IMR-90 (cell line): ENCODE measurements at regions not wholly inside any gene's neighbourhood (a gene's known extent, or its start where the extent isn't known, plus 50 kb on each side); places are given as distances from the start of the nearest gene placed in this dataset.

ENCODE experiments used
- BHLHE40 ChIP-seq: fragments of 150-350 bp; IDR thresholded peaks from 2 replicates; pipeline ENCODE4 v1.6.1; 2016; ENCODE audit warnings: mild to moderate bottlenecking, low read depth, low read length
- CEBPB ChIP-seq: IDR thresholded peaks from 2 replicates; pipeline ENCODE4 v1.6.1; 2012; ENCODE audit warnings: low read depth, low read length, improper control_type of control experiment
- CTCF ChIP-seq: conservative IDR thresholded peaks from 2 replicates; pipeline ENCODE4 v1.5.1; 2012; ENCODE audit warnings: mild to moderate bottlenecking, low read depth, low read length, improper control_type of control experiment
- MAZ ChIP-seq: IDR thresholded peaks from 2 replicates; pipeline ENCODE4 v1.6.1; 2012; ENCODE audit warnings: low read depth, mild to moderate bottlenecking, low read length, improper control_type of control experiment, moderate library complexity, borderline replicate concordance
- MXI1 ChIP-seq: IDR thresholded peaks from 2 replicates; pipeline ENCODE4 v1.6.1; 2012; ENCODE audit warnings: low read depth, mild to moderate bottlenecking, low read length, moderate library complexity, borderline replicate concordance
- POLR2A ChIP-seq: IDR thresholded peaks from 2 replicates; pipeline ENCODE4 v1.6.1; 2012; ENCODE audit warnings: mild to moderate bottlenecking, low read depth, low read length
- RAD21 ChIP-seq: IDR thresholded peaks from 2 replicates; pipeline ENCODE4 v1.6.1; 2012; ENCODE audit warnings: low read length, improper control_type of control experiment
- RCOR1 ChIP-seq: IDR thresholded peaks from 2 replicates; pipeline ENCODE4 v1.6.1; 2012; ENCODE audit warnings: mild to moderate bottlenecking, low read length, improper control_type of control experiment; ENCODE audit not compliant: insufficient replicate concordance
- SMC3 ChIP-seq: fragments of 150-350 bp; IDR thresholded peaks from 2 replicates; pipeline ENCODE4 v1.6.1; 2016; ENCODE audit warnings: low read depth, mild to moderate bottlenecking, antibody characterized with exemption, low read length, moderate library complexity
- TF ChIP-seq, protein P1 (sequence below): fragments of 150-350 bp; IDR thresholded peaks from 2 replicates; pipeline ENCODE4 v1.6.1; 2017; ENCODE audit warnings: mild to moderate bottlenecking, antibody characterized with exemption, low read length, low read depth

DNA sequence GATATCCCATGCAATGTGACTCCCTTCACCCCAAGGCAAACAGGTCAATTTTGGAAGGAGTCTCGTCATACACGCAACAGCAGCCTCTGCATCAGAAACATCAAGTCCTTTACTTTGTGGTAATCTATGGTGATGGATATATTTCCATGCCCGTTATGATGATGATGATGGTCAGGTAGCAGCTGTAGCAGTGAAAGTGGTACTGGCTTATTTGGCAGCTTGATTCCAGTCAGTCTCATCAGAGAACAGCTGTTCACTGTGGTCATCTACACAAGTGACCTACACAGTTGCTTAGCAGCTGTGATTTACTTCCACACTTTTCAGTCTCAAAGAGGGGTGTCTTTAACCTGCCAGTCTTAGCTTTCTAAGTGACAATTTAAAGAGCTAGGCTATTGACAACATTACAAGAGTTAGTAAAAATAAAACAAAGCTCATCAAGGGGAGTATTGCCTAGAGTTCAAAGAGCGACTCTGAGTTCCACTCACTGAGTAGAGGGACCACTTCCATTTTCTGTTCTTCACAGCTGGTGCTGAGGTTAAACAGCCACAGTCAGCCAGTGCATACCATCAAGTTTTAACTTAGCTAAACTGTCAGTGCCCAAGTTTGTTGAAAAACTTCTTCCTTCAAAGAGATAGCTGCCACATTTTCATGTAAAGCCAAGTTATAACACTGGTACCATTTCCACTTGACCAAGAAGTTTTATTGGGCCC lies 587.4 kb upstream of the KCNMB2 start:
- TF ChIP-seq CEBPB (no peak), CTCF (no peak), RAD21 (no peak), SMC3 (no peak), POLR2A (no peak), BHLHE40 (no peak), MAZ (no peak), MXI1 (no peak), RCOR1 (no peak)
- TF ChIP-seq, protein P1, sequence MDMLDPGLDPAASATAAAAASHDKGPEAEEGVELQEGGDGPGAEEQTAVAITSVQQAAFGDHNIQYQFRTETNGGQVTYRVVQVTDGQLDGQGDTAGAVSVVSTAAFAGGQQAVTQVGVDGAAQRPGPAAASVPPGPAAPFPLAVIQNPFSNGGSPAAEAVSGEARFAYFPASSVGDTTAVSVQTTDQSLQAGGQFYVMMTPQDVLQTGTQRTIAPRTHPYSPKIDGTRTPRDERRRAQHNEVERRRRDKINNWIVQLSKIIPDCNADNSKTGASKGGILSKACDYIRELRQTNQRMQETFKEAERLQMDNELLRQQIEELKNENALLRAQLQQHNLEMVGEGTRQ: no peak
